ENCODE measurements at regions not wholly inside any gene's neighbourhood (a gene's known extent, or its start where the extent isn't known, plus 50 kb on each side); places are given as distances from the start of the nearest gene placed in this dataset.

DNA sequence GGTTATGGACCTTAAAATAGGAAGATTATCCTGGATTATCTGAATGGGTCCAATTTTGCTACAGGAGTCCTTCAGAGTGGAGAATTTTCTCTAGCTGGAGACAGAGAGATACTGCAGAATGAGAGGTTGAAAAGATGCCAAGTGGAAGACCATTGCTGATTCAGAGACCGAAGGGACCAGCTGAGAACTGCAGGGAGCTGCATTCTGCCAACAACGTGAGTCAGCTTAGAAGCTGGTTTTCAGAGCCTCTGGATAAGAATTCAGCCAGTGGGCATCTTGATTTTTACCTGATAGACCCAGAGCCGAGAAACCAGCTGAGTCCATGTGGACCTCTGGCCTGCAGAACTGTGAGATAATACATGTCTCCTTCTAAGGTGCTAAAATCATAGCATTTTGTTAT, 234.0 kb downstream of the NR2F2 start:
- H3K27me3 ChIP-seq = no peaks in the 10 kb centered on the region
- in situ Hi-C loops (cut with MboI; ENCODE audit: low sequenced_read_pairs in 4 of 4) (no loop called here), intact Hi-C loops (cut with DNase I; ENCODE audit: low total_unique reads) (no loop called here)
- TF ChIP-seq CTCF (IDR thresholded peaks at IDR 0.05 in 4 of 5, conservative IDR thresholded peaks at IDR 0.05 in 1 of 5) = no peak
- no peak for TF ChIP-seq POLR2A (IDR thresholded peaks at IDR 0.05)
- H3K4me1 ChIP-seq = no peaks in the 10 kb centered on the region
- ATAC-seq (no peak), DNase-seq (no peak)
- H3K4me3 ChIP-seq = no peak overlapping the region
- H3K27ac ChIP-seq = no peak overlapping the region
- no peaks in the 10 kb centered on the region for H3K36me3 ChIP-seq
- H3K9me3 ChIP-seq = no peaks in the 10 kb centered on the region

DNA sequence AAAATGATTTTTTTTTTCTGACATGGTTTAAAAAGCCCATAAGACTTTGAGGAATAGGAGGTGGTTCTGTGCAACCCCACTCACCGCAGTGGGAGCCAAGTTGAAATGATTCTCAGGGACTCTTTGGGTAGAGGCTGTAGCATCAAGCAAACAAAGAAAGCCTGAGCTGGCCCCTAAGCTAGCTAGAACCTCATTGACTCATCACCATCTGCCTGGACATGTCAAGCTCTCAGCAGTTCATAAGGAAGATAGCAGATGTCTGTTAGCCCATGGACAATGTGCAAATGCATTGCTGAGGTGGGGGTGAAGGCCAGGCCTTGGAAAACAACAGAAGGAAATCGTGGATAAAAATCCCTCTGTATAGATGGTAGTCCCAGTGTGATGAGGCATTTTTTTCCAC, 234.8 kb downstream of the NR2F2 start:
- ATAC-seq (no peak), DNase-seq (no peak)
- H3K27me3 ChIP-seq = no peaks in the 10 kb centered on the region
- no peak for TF ChIP-seq CTCF (IDR thresholded peaks at IDR 0.05 in 4 of 5, conservative IDR thresholded peaks at IDR 0.05 in 1 of 5)
- H3K9me3 ChIP-seq = no peaks in the 10 kb centered on the region
- in situ Hi-C loops (cut with MboI; ENCODE audit: low sequenced_read_pairs in 4 of 4) = no loop called here
- no peaks in the 10 kb centered on the region for H3K4me1 ChIP-seq
- H3K4me3 ChIP-seq = no peak overlapping the region
- H3K36me3 ChIP-seq = no peaks in the 10 kb centered on the region
- intact Hi-C loops (cut with DNase I; ENCODE audit: low total_unique reads) = no loop called here
- no peak overlapping the region for H3K27ac ChIP-seq

GRCh38 chr15:96574782-96575181, 244.3 kb downstream of the NR2F2 start:
- TF ChIP-seq CTCF (IDR thresholded peaks at IDR 0.05 in 4 of 5, conservative IDR thresholded peaks at IDR 0.05 in 1 of 5) (no peak), POLR2A (IDR thresholded peaks at IDR 0.05) (no peak)
- Histone ChIP-seq H3K4me1 (no peaks in the 10 kb centered on the region), H3K4me3 (no peak overlapping the region), H3K36me3 (no peaks in the 10 kb centered on the region), H3K27me3 (no peaks in the 10 kb centered on the region), H3K27ac (no peak overlapping the region), H3K9me3 (no peaks in the 10 kb centered on the region)
- no peak for ATAC-seq
- DNase-seq = no peak
- intact Hi-C loops (cut with DNase I; ENCODE audit: low total_unique reads) (no loop called here), in situ Hi-C loops (cut with MboI; ENCODE audit: low sequenced_read_pairs in 4 of 4) (loop anchor here in 2 of 4 donors (25.0 kb wide), 1 partner anchor 212 kb away; no protein-coding TSS in a partner anchor)

DNA sequence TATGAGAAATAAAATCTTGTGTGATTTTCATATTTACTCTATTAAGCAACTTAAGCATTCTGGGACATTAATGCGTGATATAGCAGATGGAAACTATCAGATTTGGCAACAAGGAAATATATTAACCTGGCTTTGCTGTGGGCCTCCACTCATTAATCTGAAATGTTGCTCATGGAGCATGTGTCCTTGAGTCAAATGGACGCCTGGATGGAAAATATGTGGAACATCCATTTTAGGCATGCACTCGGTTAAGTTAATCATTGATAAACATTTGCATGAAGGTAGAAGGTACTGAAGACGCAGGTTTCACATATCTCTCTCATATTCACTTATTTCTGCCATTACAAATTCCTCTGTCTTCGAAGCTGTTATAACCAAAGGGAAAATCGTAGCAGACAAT, 246.1 kb downstream of the NR2F2 start:
- DNase-seq (no peak), ATAC-seq (no peak)
- Histone ChIP-seq H3K36me3 (no peaks in the 10 kb centered on the region), H3K4me1 (no peaks in the 10 kb centered on the region), H3K9me3 (no peaks in the 10 kb centered on the region), H3K27me3 (no peaks in the 10 kb centered on the region), H3K4me3 (no peak overlapping the region), H3K27ac (no peak overlapping the region)
- in situ Hi-C loops (cut with MboI; ENCODE audit: low sequenced_read_pairs in 4 of 4) = loop anchor here in 2 of 4 donors (25.0 kb wide), 1 partner anchor 214 kb away; no protein-coding TSS in a partner anchor
- TF ChIP-seq POLR2A (IDR thresholded peaks at IDR 0.05) = no peak
- no peak for TF ChIP-seq CTCF (IDR thresholded peaks at IDR 0.05 in 4 of 5, conservative IDR thresholded peaks at IDR 0.05 in 1 of 5)
- intact Hi-C loops (cut with DNase I; ENCODE audit: low total_unique reads) = no loop called here

DNA sequence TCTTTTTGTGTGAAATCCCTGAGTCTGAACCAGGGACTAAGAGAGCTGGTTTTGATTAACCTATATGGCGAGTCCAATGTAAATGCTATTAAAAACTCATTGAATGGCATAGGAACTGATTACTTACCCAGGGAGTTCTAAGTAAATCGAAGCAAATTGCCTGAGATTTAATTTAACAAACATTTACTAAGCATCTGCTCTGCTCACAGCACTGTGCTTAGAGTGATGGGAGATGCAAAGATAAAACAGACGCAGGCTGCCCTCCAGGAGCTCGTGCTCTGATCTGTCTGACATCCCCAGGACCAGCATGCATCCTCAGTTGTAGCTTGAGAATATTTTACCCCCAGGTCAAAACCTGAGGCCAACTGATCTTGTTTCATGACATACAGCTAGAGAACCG, 247.9 kb downstream of the NR2F2 start:
- DNase-seq = no peak
- in situ Hi-C loops (cut with MboI; ENCODE audit: low sequenced_read_pairs in 4 of 4) = loop anchor here in 2 of 4 donors (25.0 kb wide), 1 partner anchor 216 kb away; no protein-coding TSS in a partner anchor

More for the DNA sequence above, 247.9 kb downstream of the NR2F2 start:
- ATAC-seq = no peak
- intact Hi-C loops (cut with DNase I; ENCODE audit: low total_unique reads) = no loop called here
- Histone ChIP-seq H3K4me1 (no peaks in the 10 kb centered on the region), H3K27me3 (no peaks in the 10 kb centered on the region), H3K27ac (no peak overlapping the region), H3K9me3 (no peaks in the 10 kb centered on the region), H3K36me3 (no peaks in the 10 kb centered on the region), H3K4me3 (no peak overlapping the region)
- TF ChIP-seq CTCF (IDR thresholded peaks at IDR 0.05 in 4 of 5, conservative IDR thresholded peaks at IDR 0.05 in 1 of 5) = no peak
- no peak for TF ChIP-seq POLR2A (IDR thresholded peaks at IDR 0.05)

Data from gastrocnemius medialis (tissue), 4 donors.